ENCODE measurements at regions not wholly inside any gene's neighbourhood (a gene's known extent, or its start where the extent isn't known, plus 50 kb on each side); places are given as distances from the start of the nearest gene placed in this dataset.
"Not testable (repeated sequence)": the region's sequence is repeated elsewhere in the genome, so short reads cannot be mapped to it uniquely, and the experiment has no call there.

- no peak for DNase-seq (ENCODE audit: extremely low spot score, insufficient read length, low read depth)
- FAIRE-seq = no peak
These were observed 90.5 kb upstream of the GDNF start for GRCh38 chr5:37930350-37930749.

- no peak for FAIRE-seq
- DNase-seq (ENCODE audit: extremely low spot score, insufficient read length, low read depth) = no peak
These were observed 90.0 kb upstream of the GDNF start for GRCh38 chr5:37929791-37930190.

GRCh38 chr5:37927753-37928152 lies 87.9 kb upstream of the GDNF start:
- not testable (repeated sequence) for FAIRE-seq; DNase-seq (ENCODE audit: extremely low spot score, insufficient read length, low read depth)

- no peak for DNase-seq (ENCODE audit: extremely low spot score, insufficient read length, low read depth)
These were observed 86.9 kb upstream of the GDNF start for GRCh38 chr5:37926732-37927131.

GRCh38 chr5:37921452-37921851 lies 81.6 kb upstream of the GDNF start:
- no peak for DNase-seq (ENCODE audit: extremely low spot score, insufficient read length, low read depth)
- no peak for FAIRE-seq

More at GRCh38 chr5:37926732-37927131, 86.9 kb upstream of the GDNF start:
- no peak for FAIRE-seq

- DNase-seq (ENCODE audit: extremely low spot score, insufficient read length, low read depth) (no peak), FAIRE-seq (no peak)
These were observed 78.6 kb upstream of the GDNF start for GRCh38 chr5:37918424-37918823.

- no peak for FAIRE-seq
These were observed 76.7 kb upstream of the GDNF start for GRCh38 chr5:37916525-37916924.

GRCh38 chr5:37915097-37915736 lies 75.4 kb upstream of the GDNF start:
- peak; percentile 62 for FAIRE-seq
- no peak for DNase-seq (ENCODE audit: extremely low spot score, insufficient read length, low read depth)

More at GRCh38 chr5:37916525-37916924, 76.7 kb upstream of the GDNF start:
- no peak for DNase-seq (ENCODE audit: extremely low spot score, insufficient read length, low read depth)

- not testable (repeated sequence) for DNase-seq (ENCODE audit: extremely low spot score, insufficient read length, low read depth)
- FAIRE-seq = peak; percentile 72
These were observed 69.9 kb upstream of the GDNF start for GRCh38 chr5:37909610-37910266.

- no peak for FAIRE-seq
- no peak for DNase-seq (ENCODE audit: extremely low spot score, insufficient read length, low read depth)
These were observed 66.6 kb upstream of the GDNF start for GRCh38 chr5:37906416-37906815.

GRCh38 chr5:37905230-37905629 lies 65.4 kb upstream of the GDNF start:
- DNase-seq (ENCODE audit: extremely low spot score, insufficient read length, low read depth) = no peak
- no peak for FAIRE-seq

GRCh38 chr5:37902323-37902722 lies 62.5 kb upstream of the GDNF start:
- FAIRE-seq = no peak
- DNase-seq (ENCODE audit: extremely low spot score, insufficient read length, low read depth) = no peak

GRCh38 chr5:37900692-37901091 lies 60.9 kb upstream of the GDNF start:
- DNase-seq (ENCODE audit: extremely low spot score, insufficient read length, low read depth) (no peak), FAIRE-seq (no peak)

- FAIRE-seq = no peak
- DNase-seq (ENCODE audit: extremely low spot score, insufficient read length, low read depth) = no peak
These were observed 59.2 kb upstream of the GDNF start for GRCh38 chr5:37899037-37899436.

GRCh38 chr5:37896159-37896558 lies 56.3 kb upstream of the GDNF start:
- no peak for FAIRE-seq
- DNase-seq (ENCODE audit: extremely low spot score, insufficient read length, low read depth) = no peak

- FAIRE-seq (no peak), DNase-seq (ENCODE audit: extremely low spot score, insufficient read length, low read depth) (no peak)
These were observed 53.7 kb upstream of the GDNF start for GRCh38 chr5:37893434-37894134.

GRCh38 chr5:37892586-37892985 lies 52.7 kb upstream of the GDNF start:
- FAIRE-seq (no peak), DNase-seq (ENCODE audit: extremely low spot score, insufficient read length, low read depth) (no peak)

GRCh38 chr5:37891832-37892231 lies 52.0 kb upstream of the GDNF start:
- no peak for FAIRE-seq
- DNase-seq (ENCODE audit: extremely low spot score, insufficient read length, low read depth) = no peak

GRCh38 chr5:37889612-37890317 lies 49.9 kb upstream of the GDNF start:
- no peak for FAIRE-seq
- no peak for DNase-seq (ENCODE audit: extremely low spot score, insufficient read length, low read depth)

All from GM18507 (cell line).